ENCODE measurements at regions not wholly inside any gene's neighbourhood (a gene's known extent, or its start where the extent isn't known, plus 50 kb on each side); places are given as distances from the start of the nearest gene placed in this dataset.

DNA sequence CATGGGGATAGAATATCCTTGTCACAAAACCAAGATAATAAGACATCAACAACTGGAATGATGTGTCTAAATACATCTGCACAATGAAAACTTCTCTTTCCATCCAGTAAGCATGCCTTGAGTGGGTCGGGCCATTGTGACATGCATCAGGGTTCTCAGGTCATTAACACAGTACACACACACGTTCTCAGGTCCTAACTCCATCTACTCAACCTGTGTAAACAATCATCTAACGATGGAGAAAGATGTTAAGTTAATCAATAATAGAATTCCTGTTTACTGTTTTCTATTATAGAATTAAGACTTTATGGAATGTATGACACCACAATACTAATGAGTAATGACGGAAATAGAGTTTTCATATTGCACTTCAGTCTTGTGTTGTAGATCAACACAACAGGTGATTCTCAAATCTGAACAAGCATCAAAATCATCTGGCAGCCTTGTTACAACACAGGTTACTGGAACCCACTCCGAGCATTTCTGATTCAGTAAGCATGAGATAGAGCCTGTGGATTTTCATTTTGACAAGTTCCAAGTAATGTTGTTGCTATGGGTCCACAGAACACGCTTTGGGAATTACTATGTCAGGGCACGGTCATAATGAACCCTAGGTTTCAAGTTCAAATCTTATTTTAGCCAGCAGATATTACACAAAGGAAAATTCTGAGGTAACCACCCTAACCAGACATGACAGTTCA lies 315.8 kb upstream of the TEX13C start:
- TF ChIP-seq POLR2AphosphoS5 (IDR thresholded peaks at IDR 0.05) (no peak), POLR2A (IDR thresholded peaks at IDR 0.05) (no peak), EP300 (IDR thresholded peaks at IDR 0.05; ENCODE audit: low read depth) (no peak)
- TF ChIP-seq, protein P1, sequence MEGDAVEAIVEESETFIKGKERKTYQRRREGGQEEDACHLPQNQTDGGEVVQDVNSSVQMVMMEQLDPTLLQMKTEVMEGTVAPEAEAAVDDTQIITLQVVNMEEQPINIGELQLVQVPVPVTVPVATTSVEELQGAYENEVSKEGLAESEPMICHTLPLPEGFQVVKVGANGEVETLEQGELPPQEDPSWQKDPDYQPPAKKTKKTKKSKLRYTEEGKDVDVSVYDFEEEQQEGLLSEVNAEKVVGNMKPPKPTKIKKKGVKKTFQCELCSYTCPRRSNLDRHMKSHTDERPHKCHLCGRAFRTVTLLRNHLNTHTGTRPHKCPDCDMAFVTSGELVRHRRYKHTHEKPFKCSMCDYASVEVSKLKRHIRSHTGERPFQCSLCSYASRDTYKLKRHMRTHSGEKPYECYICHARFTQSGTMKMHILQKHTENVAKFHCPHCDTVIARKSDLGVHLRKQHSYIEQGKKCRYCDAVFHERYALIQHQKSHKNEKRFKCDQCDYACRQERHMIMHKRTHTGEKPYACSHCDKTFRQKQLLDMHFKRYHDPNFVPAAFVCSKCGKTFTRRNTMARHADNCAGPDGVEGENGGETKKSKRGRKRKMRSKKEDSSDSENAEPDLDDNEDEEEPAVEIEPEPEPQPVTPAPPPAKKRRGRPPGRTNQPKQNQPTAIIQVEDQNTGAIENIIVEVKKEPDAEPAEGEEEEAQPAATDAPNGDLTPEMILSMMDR (IDR thresholded peaks at IDR 0.05) = no peak

Measured in transverse colon (tissue), 4 donors.